ENCODE measurements at regions not wholly inside any gene's neighbourhood (a gene's known extent, or its start where the extent isn't known, plus 50 kb on each side); places are given as distances from the start of the nearest gene placed in this dataset.

GRCh38 chr2:106628377-106628776, 141.2 kb downstream of the CD8B2 start:
- no peaks in the 10 kb centered on the region for H3K36me3 ChIP-seq
- DNase-seq (ENCODE audit: low spot score in 2 of 2) = no peak
- no peak overlapping the region for H3K4me3 ChIP-seq
- no peaks in the 10 kb centered on the region for H3K4me1 ChIP-seq
- H3K9me3 ChIP-seq = peaks cover 0 to 15% (median 0%) of the 10 kb centered on the region in 4 donors
- no peak overlapping the region for H3K27ac ChIP-seq
- WGBS, 2 donors = 90 to 95% methylated on average over 3 of the region's 3 CpGs
- TF ChIP-seq POLR2A (IDR thresholded peaks at IDR 0.05) (no peak), EP300 (IDR thresholded peaks at IDR 0.05) (no peak), CTCF (IDR thresholded peaks at IDR 0.05) (no peak)
- no peaks in the 10 kb centered on the region for H3K27me3 ChIP-seq

- no peak for TF ChIP-seq EP300 (IDR thresholded peaks at IDR 0.05)
- TF ChIP-seq POLR2A (IDR thresholded peaks at IDR 0.05) = no peak
- TF ChIP-seq CTCF (IDR thresholded peaks at IDR 0.05) = no peak
- no peaks in the 10 kb centered on the region for H3K4me1 ChIP-seq
- 73 to 77% methylated on average over 3 of the region's 3 CpGs for WGBS, 2 donors
- H3K4me3 ChIP-seq = no peak overlapping the region
- peaks cover 0 to 15% (median 0%) of the 10 kb centered on the region in 4 donors for H3K9me3 ChIP-seq
- H3K27ac ChIP-seq = no peak overlapping the region
- no peaks in the 10 kb centered on the region for H3K27me3 ChIP-seq
- no peaks in the 10 kb centered on the region for H3K36me3 ChIP-seq
- no peak for DNase-seq (ENCODE audit: low spot score in 2 of 2)
Observed at GRCh38 chr2:106629981-106630380, 142.8 kb downstream of the CD8B2 start.

GRCh38 chr2:106631281-106631680, 144.1 kb downstream of the CD8B2 start:
- no peak overlapping the region for H3K4me3 ChIP-seq
- TF ChIP-seq EP300 (IDR thresholded peaks at IDR 0.05) (no peak), CTCF (IDR thresholded peaks at IDR 0.05) (no peak), POLR2A (IDR thresholded peaks at IDR 0.05) (no peak)
- DNase-seq (ENCODE audit: low spot score in 2 of 2) = no peak
- H3K9me3 ChIP-seq = peaks cover 0 to 15% (median 0%) of the 10 kb centered on the region in 4 donors
- WGBS, 2 donors = 90 to 91% methylated on average over 1 of the region's 1 CpG
- no peaks in the 10 kb centered on the region for H3K27me3 ChIP-seq
- no peaks in the 10 kb centered on the region for H3K36me3 ChIP-seq
- H3K4me1 ChIP-seq = no peaks in the 10 kb centered on the region
- H3K27ac ChIP-seq = no peak overlapping the region

GRCh38 chr2:106638043-106638442, 150.9 kb downstream of the CD8B2 start:
- H3K36me3 ChIP-seq = no peaks in the 10 kb centered on the region
- no peak for DNase-seq (ENCODE audit: low spot score in 2 of 2)
- H3K4me1 ChIP-seq = no peaks in the 10 kb centered on the region
- 4 to 6% methylated on average over 1 of the region's 1 CpG for WGBS, 2 donors
- no peak overlapping the region for H3K4me3 ChIP-seq
- no peaks in the 10 kb centered on the region for H3K27me3 ChIP-seq
- H3K9me3 ChIP-seq = no peaks in the 10 kb centered on the region
- H3K27ac ChIP-seq = no peak overlapping the region
- TF ChIP-seq EP300 (IDR thresholded peaks at IDR 0.05) = no peak
- peak in 4 of 5 experiments; percentile 13 to 34 (median 30) for TF ChIP-seq CTCF (IDR thresholded peaks at IDR 0.05)

GRCh38 chr2:106638580-106638979, 151.4 kb downstream of the CD8B2 start:
- Histone ChIP-seq H3K9me3 (no peaks in the 10 kb centered on the region), H3K27ac (no peak overlapping the region), H3K4me1 (no peaks in the 10 kb centered on the region), H3K4me3 (no peak overlapping the region), H3K27me3 (no peaks in the 10 kb centered on the region), H3K36me3 (no peaks in the 10 kb centered on the region)
- no peak for TF ChIP-seq EP300 (IDR thresholded peaks at IDR 0.05)
- TF ChIP-seq CTCF (IDR thresholded peaks at IDR 0.05) = no peak
- DNase-seq (ENCODE audit: low spot score in 2 of 2) = no peak
